HFF-Myc (cell line): ENCODE measurements at regions not wholly inside any gene's neighbourhood (a gene's known extent, or its start where the extent isn't known, plus 50 kb on each side); places are given as distances from the start of the nearest gene placed in this dataset.

Experiments used
- DNase-seq: peaks from one replicate; pipeline ENCODE4 v3.0.0-alpha.2; 2011; ENCODE audit warnings: low read depth; ENCODE audit errors: extremely low read depth
- H3K4me3 ChIP-seq: replicated peaks from 2 replicates; pipeline ENCODE4 v1.5.1; 2011; ENCODE audit warnings: low read depth, mild to moderate bottlenecking, control low read depth, low read length
- TF ChIP-seq, protein P1 (sequence below): IDR thresholded peaks from 2 replicates; pipeline ENCODE4 v1.5.1; 2012; ENCODE audit warnings: mild to moderate bottlenecking, low read depth, low read length, control low read depth; ENCODE audit errors: missing control alignments

DNA sequence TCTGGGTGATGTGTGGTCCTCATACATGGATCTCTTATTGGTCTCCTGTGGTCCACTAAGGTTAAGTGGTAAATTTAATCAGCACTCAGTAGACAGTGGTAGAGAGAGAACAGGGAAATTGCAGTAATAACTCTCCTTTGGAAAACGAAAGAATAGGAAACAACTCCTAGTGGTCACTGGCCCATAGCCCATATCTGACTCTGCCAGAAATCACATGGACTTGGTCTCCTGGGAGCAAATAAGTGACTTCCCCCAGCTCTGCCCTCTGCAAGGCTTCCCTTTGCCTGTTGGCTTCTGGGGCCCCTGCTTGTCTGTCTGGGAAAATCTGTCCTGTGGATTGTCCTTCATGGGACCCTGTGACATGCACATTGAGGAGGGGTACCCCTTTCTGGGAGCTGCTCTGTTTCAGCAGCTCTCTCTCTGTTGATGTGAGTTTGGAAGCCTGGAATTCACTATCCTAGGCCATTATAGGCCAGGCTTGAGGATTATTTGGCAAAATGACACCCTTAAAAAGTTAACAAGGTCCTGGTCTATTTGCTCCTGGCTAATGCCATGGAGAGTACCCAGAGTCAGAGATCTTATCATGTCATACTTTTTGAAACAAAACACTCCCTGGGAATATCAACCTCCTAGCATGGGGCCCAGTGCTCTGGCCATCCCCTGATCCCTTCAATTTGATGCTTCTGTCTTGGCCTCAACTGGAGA is 58.0 kb upstream of the HNF1B start:
- no peak overlapping the region for H3K4me3 ChIP-seq
- no peak for DNase-seq
- TF ChIP-seq, protein P1, sequence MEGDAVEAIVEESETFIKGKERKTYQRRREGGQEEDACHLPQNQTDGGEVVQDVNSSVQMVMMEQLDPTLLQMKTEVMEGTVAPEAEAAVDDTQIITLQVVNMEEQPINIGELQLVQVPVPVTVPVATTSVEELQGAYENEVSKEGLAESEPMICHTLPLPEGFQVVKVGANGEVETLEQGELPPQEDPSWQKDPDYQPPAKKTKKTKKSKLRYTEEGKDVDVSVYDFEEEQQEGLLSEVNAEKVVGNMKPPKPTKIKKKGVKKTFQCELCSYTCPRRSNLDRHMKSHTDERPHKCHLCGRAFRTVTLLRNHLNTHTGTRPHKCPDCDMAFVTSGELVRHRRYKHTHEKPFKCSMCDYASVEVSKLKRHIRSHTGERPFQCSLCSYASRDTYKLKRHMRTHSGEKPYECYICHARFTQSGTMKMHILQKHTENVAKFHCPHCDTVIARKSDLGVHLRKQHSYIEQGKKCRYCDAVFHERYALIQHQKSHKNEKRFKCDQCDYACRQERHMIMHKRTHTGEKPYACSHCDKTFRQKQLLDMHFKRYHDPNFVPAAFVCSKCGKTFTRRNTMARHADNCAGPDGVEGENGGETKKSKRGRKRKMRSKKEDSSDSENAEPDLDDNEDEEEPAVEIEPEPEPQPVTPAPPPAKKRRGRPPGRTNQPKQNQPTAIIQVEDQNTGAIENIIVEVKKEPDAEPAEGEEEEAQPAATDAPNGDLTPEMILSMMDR = no peak

DNA sequence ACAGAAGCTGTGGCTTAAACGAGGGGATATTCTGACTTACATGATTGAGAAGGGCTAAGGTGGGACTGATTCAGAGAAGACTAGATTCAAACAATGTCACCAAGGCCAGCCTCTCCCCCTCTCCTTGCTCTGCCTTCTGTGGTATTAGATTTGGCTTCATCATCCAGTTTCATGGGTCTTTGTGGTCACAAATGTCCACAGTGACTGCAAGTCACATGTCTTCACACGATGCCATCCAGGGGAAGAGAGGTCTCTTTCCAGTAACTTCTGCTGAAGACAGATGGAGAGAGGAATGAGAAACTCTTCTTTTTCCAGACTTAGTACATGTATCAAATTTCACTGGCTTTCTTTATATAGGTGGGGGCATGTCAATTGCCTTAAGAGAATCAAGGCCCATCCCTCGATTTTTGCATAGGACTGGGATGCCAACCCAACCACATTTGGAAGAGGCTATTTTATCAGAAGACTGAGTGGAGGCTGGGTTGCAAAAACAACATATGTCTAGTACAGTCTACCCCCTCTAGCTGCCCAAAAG is 57.3 kb upstream of the HNF1B start:
- TF ChIP-seq, protein P1 = no peak
- DNase-seq = no peak
- H3K4me3 ChIP-seq = no peak overlapping the region

DNA sequence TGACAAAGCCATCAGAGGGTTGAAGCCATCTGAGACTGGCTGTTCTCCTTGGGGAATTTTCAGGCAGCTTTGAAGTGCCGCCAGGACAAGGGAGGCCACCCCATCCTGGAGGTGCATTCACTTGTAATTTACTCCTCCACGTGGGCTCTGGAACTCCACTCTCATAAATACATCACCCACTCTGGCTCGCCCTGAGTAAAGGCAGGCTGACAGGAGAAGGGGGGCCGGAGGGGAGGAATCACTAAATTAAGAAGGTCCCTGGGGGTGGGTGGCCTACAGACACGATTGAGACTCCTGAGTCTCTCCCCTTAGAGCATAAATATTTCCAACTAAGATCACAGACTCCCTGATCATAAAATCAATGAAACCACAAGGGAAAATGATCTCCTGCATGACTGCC is 56.3 kb upstream of the HNF1B start:
- DNase-seq = no peak
- TF ChIP-seq, protein P1 = no peak
- H3K4me3 ChIP-seq = no peak overlapping the region

DNA sequence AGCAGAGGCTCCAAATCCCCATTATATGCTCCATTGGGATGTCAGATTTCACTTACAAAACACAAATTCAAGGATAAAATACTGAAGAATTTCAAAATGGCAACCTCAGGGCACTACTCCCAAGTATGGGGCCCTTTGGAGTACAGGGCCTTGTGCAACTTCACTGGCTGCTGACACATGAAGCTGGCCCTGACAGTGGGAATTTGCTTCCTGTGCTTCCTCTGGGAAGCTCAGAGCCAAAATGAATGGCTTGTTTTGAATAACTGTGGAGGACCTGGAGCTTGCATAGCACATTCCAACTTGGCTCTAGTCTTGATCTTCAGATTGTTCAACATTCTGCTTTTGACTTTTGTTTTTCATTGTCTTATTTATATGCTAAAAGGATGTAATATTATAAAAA is 52.3 kb upstream of the HNF1B start:
- H3K4me3 ChIP-seq = no peak overlapping the region
- TF ChIP-seq, protein P1 = no peak
- no peak for DNase-seq

DNA sequence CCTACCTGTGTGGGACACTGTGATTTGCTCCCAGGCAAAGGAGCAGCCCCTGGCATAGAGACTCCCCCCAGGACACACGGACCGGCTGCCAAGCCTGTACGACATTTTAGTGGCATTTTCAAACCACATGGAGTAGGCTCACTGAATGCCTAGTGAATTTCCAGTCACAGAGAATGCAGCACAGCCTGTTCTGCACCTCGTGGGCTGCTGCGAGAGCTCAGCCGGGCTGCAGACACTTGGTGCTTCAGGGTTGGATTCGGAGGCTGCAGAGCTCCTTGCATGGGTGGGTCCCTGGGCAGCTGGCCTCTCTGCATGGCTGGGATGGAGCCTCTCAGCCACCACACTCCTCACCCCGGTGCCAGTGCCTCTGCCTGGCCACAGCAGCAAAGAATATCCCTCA is 51.2 kb upstream of the HNF1B start:
- no peak overlapping the region for H3K4me3 ChIP-seq
- TF ChIP-seq, protein P1 = no peak
- DNase-seq = no peak
